ENCODE measurements at regions not wholly inside any gene's neighbourhood (a gene's known extent, or its start where the extent isn't known, plus 50 kb on each side); places are given as distances from the start of the nearest gene placed in this dataset.

- TF ChIP-seq BCLAF1 (IDR thresholded peaks at IDR 0.05) (no peak), HOXA7 (CRISPR knock-in tag; IDR thresholded peaks at IDR 0.05) (no peak), RXRA (CRISPR knock-in tag; IDR thresholded peaks at IDR 0.05) (peak; percentile 46; the same call in 1 of the 2 replicates), NR2F1 (CRISPR knock-in tag; IDR thresholded peaks at IDR 0.05) (0 out of 4 replicates have a peak, but pooled peaks of 1 of the 2 experiments have one; percentile 41), ZNF790 (CRISPR knock-in tag; IDR thresholded peaks at IDR 0.05; ENCODE audit: borderline replicate concordance) (no peak), AHDC1 (CRISPR knock-in tag; IDR thresholded peaks at IDR 0.05; ENCODE audit: borderline replicate concordance) (no peak), NPAS2 (CRISPR knock-in tag; IDR thresholded peaks at IDR 0.05; ENCODE audit: borderline replicate concordance) (no peak), NR2F6 (IDR thresholded peaks at IDR 0.05) (no peak), NR2F6 (CRISPR knock-in tag; IDR thresholded peaks at IDR 0.05) (0 out of 2 replicates have a peak, but pooled peaks have one; percentile 50), YEATS2 (CRISPR knock-in tag; IDR thresholded peaks at IDR 0.05; ENCODE audit: borderline replicate concordance) (no peak), RNF219 (CRISPR knock-in tag; IDR thresholded peaks at IDR 0.05) (no peak), RXRB (CRISPR knock-in tag; IDR thresholded peaks at IDR 0.05; ENCODE audit: borderline replicate concordance) (peak; percentile 78), ZBTB39 (CRISPR knock-in tag; IDR thresholded peaks at IDR 0.05) (no peak), FOSL2 (CRISPR knock-in tag; IDR thresholded peaks at IDR 0.05) (peak; percentile 74), ARNTL (CRISPR knock-in tag; IDR thresholded peaks at IDR 0.05) (no peak)
Measured at GRCh38 chr1:31523012-31523411, 53.3 kb upstream of the TINAGL1 start (continued).

All from HepG2 (cell line).